ENCODE measurements at regions not wholly inside any gene's neighbourhood (a gene's known extent, or its start where the extent isn't known, plus 50 kb on each side); places are given as distances from the start of the nearest gene placed in this dataset.

GRCh38 chr5:136689552-136689951 is 324.2 kb upstream of the TRPC7 start (continued):
- no peak for TF ChIP-seq ZNF518A (tag by site-specific recombination; conservative IDR thresholded peaks at IDR 0.05; ENCODE audit: low read depth)
- TF ChIP-seq ZNF140 (tag by site-specific recombination; IDR thresholded peaks at IDR 0.05): no peak
- no peak for TF ChIP-seq ZNF366 (tag by site-specific recombination; conservative IDR thresholded peaks at IDR 0.05)

GRCh38 chr5:136686192-136686872 is 321.0 kb upstream of the TRPC7 start:
- H3K9me3 ChIP-seq (ENCODE audit: control insufficient read depth, insufficient read depth, low read depth, low read length): no peaks in the 10 kb centered on the region
- no peak overlapping the region for H3K27ac ChIP-seq (ENCODE audit: extremely low read depth, low read depth, low read length)
- ChIA-PET POLR2A (interaction anchor here (0.5 kb wide), 1 partner anchor 77 kb away, joined by 3 read pairs; no protein-coding TSS in a partner anchor), CTCF (interaction anchor here (0.5 to 3.8 kb wide), 28 partner anchors 9 to 1027 kb away, joined by 3 to 15 read pairs (median 4); partner anchors contain the start of gene TRPC7)
- TF ChIP-seq ZNF654 (tag by site-specific recombination; IDR thresholded peaks at IDR 0.05; ENCODE audit: low read depth) (peak; percentile 49), ZNF223 (tag by site-specific recombination; IDR thresholded peaks at IDR 0.05) (no peak), MZF1 (tag by site-specific recombination; IDR thresholded peaks at IDR 0.05; ENCODE audit: borderline replicate concordance) (peak; percentile 69; the same call in 1 of the 2 replicates), CTCF (tag by site-specific recombination; IDR thresholded peaks at IDR 0.05) (peak; percentile 20; the same call in 1 of the 2 replicates)
- no peaks in the 10 kb centered on the region for H3K36me3 ChIP-seq (ENCODE audit: control insufficient read depth in 2 of 2, insufficient read depth in 1 of 2, low read length in 2 of 2)
- H3K4me3 ChIP-seq (ENCODE audit: low read depth, low read length): no peak overlapping the region
- peaks cover 3% of the 10 kb centered on the region; the same call in 1 of the 2 replicates for H3K4me1 ChIP-seq (ENCODE audit: control insufficient read depth, insufficient read depth, low read length)

GRCh38 chr5:136682986-136683385 is 317.6 kb upstream of the TRPC7 start:
- H3K4me1 ChIP-seq (ENCODE audit: control insufficient read depth, insufficient read depth, low read length): peaks cover 3% of the 10 kb centered on the region; the same call in 1 of the 2 replicates
- H3K4me3 ChIP-seq (ENCODE audit: low read depth, low read length): no peak overlapping the region
- POLR2A ChIA-PET: no interaction called here
- TF ChIP-seq ZNF341 (tag by site-specific recombination; IDR thresholded peaks at IDR 0.05; ENCODE audit: low read depth) (no peak), ZNF146 (tag by site-specific recombination; IDR thresholded peaks at IDR 0.05) (no peak), ZNF138 (tag by site-specific recombination; IDR thresholded peaks at IDR 0.05; ENCODE audit: borderline replicate concordance) (no peak), ZBTB8A (tag by site-specific recombination; IDR thresholded peaks at IDR 0.05) (no peak), ZNF362 (tag by site-specific recombination; IDR thresholded peaks at IDR 0.05) (no peak), ZEB2 (tag by site-specific recombination; IDR thresholded peaks at IDR 0.05) (no peak), ZNF2 (tag by site-specific recombination; IDR thresholded peaks at IDR 0.05) (no peak), ZNF610 (tag by site-specific recombination; IDR thresholded peaks at IDR 0.05; ENCODE audit: borderline replicate concordance) (no peak)
- no peaks in the 10 kb centered on the region for H3K9me3 ChIP-seq (ENCODE audit: control insufficient read depth, insufficient read depth, low read depth, low read length)
- CTCF ChIA-PET: interaction anchor here (0.8 to 1.4 kb wide), 6 partner anchors 9 to 319 kb away, joined by 3 to 8 read pairs (median 4); no protein-coding TSS in a partner anchor
- H3K27ac ChIP-seq (ENCODE audit: extremely low read depth, low read depth, low read length): no peak overlapping the region
- no peaks in the 10 kb centered on the region for H3K36me3 ChIP-seq (ENCODE audit: control insufficient read depth in 2 of 2, insufficient read depth in 1 of 2, low read length in 2 of 2)

Measured in HEK293 (cell line).